ENCODE measurements at regions not wholly inside any gene's neighbourhood (a gene's known extent, or its start where the extent isn't known, plus 50 kb on each side); places are given as distances from the start of the nearest gene placed in this dataset.

DNA sequence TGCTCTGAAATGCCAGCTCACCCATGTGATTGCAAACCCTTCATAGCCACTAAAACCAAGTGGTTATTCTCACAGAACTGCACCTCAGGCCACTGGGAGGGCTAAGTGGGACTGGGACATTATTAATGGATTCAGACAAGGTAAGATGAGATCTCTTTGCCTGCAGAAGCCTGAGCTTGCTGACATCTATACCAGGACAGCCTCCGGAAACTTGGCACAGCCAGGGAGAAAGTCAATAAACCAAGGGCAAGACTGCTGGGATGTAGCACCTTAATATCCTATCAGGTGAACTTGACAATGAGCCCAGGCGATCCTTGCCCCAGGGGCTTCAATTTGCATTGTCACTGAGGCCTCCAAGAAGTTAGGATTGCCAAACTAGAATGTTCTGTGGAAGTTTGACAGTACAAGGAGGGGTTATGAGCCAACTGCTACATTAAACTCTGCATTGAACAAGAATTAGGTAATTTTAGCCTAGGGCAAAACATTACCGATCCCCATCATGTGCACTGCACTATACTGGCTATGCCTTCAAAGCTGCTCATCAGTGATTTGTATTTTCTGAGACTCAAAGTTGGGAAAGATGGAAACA, 60.1 kb upstream of the RALGAPA2 start:
- no peaks in the 10 kb centered on the region for H3K4me1 ChIP-seq (ENCODE audit: control insufficient read depth, insufficient read depth, low read depth, low read length)
- 73% methylated on average over 3 of the region's 3 CpGs for WGBS
- no peak overlapping the region for H3K18ac ChIP-seq (ENCODE audit: low read depth in 1 of 2, low read length in 2 of 2)
- no peak overlapping the region for H3K14ac ChIP-seq (ENCODE audit: low read length in 2 of 2)
- no peak overlapping the region for H3K23ac ChIP-seq (ENCODE audit: low read length in 2 of 2)
- H3K27ac ChIP-seq (ENCODE audit: low read length, poor library complexity, severe bottlenecking) = no peak overlapping the region
- H3K36me3 ChIP-seq (ENCODE audit: control insufficient read depth in 1 of 2, insufficient read depth in 2 of 2, low read depth in 1 of 2, low read length in 2 of 2) = no peaks in the 10 kb centered on the region
- H2BK120ac ChIP-seq (ENCODE audit: low read depth, low read length) = no peak overlapping the region
- H2BK15ac ChIP-seq (ENCODE audit: low read depth, poor library complexity, severe bottlenecking) = no peak overlapping the region
- no peak overlapping the region for H4K91ac ChIP-seq (ENCODE audit: low read length)
- no peak overlapping the region for H2AFZ ChIP-seq (ENCODE audit: low read depth, low read length)
- no peak overlapping the region for H3K9ac ChIP-seq (ENCODE audit: low read length)
- H3K4me3 ChIP-seq (ENCODE audit: insufficient read depth in 1 of 2, low read depth in 1 of 2, low read length in 2 of 2) = no peak overlapping the region
- H2BK12ac ChIP-seq (ENCODE audit: low read length in 2 of 2) = no peak overlapping the region
- DNase-seq = no peak
- no peak overlapping the region for H2BK5ac ChIP-seq (ENCODE audit: low read depth, low read length, poor library complexity, severe bottlenecking)
- no peaks in the 10 kb centered on the region for H3K79me1 ChIP-seq (replicated peaks; ENCODE audit: low read length, poor library complexity, severe bottlenecking)
- H3K27me3 ChIP-seq (ENCODE audit: control insufficient read depth in 1 of 2, insufficient read depth in 1 of 2, low read length in 2 of 2) = peaks cover 0 to 6% of the 10 kb centered on the region in 2 experiments
- H4K8ac ChIP-seq (ENCODE audit: low read length) = no peak overlapping the region
- no peak overlapping the region for H3K4me2 ChIP-seq (ENCODE audit: low read length, poor library complexity, severe bottlenecking)
- H2AK5ac ChIP-seq (ENCODE audit: low read length, severe bottlenecking) = no peak overlapping the region
- peaks cover 3% of the 10 kb centered on the region for H3K9me3 ChIP-seq (ENCODE audit: control insufficient read depth, low read length)
- H3K4ac ChIP-seq (ENCODE audit: low read depth in 1 of 2, low read length in 2 of 2) = no peak overlapping the region

DNA sequence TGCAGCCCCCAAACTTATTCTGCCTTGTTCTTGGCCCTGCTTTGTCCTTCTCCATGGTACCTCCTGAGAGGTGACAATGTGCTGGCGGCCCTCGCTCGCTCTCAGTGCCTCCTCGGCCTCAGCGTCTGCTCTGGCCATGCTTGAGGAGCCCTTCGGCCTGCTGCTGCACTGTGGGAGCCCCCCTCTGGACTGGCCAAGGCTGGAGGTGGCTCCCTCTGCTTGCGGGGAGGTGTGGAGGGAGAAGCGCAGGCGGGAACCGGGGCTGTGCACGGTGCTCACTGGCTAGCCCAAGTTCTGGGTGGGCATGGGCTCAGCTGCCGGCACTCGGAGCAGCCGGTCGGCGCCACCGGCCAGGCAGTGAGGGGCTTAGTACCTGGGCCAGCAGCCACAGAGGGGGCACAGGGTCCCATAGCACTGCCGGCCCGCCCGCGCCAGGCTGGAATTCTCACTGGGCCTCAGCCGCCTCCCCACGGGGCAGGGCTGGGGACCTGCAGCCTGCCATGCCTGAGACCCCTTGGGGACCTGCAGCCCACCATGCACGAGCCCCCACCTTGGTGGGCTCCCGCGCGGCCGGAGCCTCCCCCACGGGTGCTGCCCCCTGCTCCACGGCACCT, 55.9 kb upstream of the RALGAPA2 start:
- H3K18ac ChIP-seq (ENCODE audit: low read depth in 1 of 2, low read length in 2 of 2) = no peak overlapping the region
- no peak overlapping the region for H2BK5ac ChIP-seq (ENCODE audit: low read depth, low read length, poor library complexity, severe bottlenecking)
- no peak overlapping the region for H2BK15ac ChIP-seq (ENCODE audit: low read depth, poor library complexity, severe bottlenecking)
- H3K23ac ChIP-seq (ENCODE audit: low read length in 2 of 2) = no peak overlapping the region
- H3K9me3 ChIP-seq (ENCODE audit: control insufficient read depth, low read length) = peaks cover 3% of the 10 kb centered on the region
- no peak overlapping the region for H2AFZ ChIP-seq (ENCODE audit: low read depth, low read length)
- no peak overlapping the region for H4K8ac ChIP-seq (ENCODE audit: low read length)
- H2BK120ac ChIP-seq (ENCODE audit: low read depth, low read length) = no peak overlapping the region
- no peak overlapping the region for H3K4me3 ChIP-seq (ENCODE audit: insufficient read depth in 1 of 2, low read depth in 1 of 2, low read length in 2 of 2)
- no peak overlapping the region for H4K91ac ChIP-seq (ENCODE audit: low read length)
- H2AK5ac ChIP-seq (ENCODE audit: low read length, severe bottlenecking) = no peak overlapping the region
- no peaks in the 10 kb centered on the region for H3K4me1 ChIP-seq (ENCODE audit: control insufficient read depth, insufficient read depth, low read depth, low read length)
- H3K4ac ChIP-seq (ENCODE audit: low read depth in 1 of 2, low read length in 2 of 2) = no peak overlapping the region
- peaks cover 0 to 6% of the 10 kb centered on the region in 2 experiments for H3K27me3 ChIP-seq (ENCODE audit: control insufficient read depth in 1 of 2, insufficient read depth in 1 of 2, low read length in 2 of 2)
- no peak overlapping the region for H3K4me2 ChIP-seq (ENCODE audit: low read length, poor library complexity, severe bottlenecking)
- H3K9ac ChIP-seq (ENCODE audit: low read length) = no peak overlapping the region
- no peak overlapping the region for H3K27ac ChIP-seq (ENCODE audit: low read length, poor library complexity, severe bottlenecking)
- H3K14ac ChIP-seq (ENCODE audit: low read length in 2 of 2) = no peak overlapping the region
- H2BK12ac ChIP-seq (ENCODE audit: low read length in 2 of 2) = no peak overlapping the region
- no peaks in the 10 kb centered on the region for H3K36me3 ChIP-seq (ENCODE audit: control insufficient read depth in 1 of 2, insufficient read depth in 2 of 2, low read depth in 1 of 2, low read length in 2 of 2)
- WGBS = 94% methylated on average over 30 of the region's 30 CpGs
- no peaks in the 10 kb centered on the region for H3K79me1 ChIP-seq (replicated peaks; ENCODE audit: low read length, poor library complexity, severe bottlenecking)
- DNase-seq = no peak

DNA sequence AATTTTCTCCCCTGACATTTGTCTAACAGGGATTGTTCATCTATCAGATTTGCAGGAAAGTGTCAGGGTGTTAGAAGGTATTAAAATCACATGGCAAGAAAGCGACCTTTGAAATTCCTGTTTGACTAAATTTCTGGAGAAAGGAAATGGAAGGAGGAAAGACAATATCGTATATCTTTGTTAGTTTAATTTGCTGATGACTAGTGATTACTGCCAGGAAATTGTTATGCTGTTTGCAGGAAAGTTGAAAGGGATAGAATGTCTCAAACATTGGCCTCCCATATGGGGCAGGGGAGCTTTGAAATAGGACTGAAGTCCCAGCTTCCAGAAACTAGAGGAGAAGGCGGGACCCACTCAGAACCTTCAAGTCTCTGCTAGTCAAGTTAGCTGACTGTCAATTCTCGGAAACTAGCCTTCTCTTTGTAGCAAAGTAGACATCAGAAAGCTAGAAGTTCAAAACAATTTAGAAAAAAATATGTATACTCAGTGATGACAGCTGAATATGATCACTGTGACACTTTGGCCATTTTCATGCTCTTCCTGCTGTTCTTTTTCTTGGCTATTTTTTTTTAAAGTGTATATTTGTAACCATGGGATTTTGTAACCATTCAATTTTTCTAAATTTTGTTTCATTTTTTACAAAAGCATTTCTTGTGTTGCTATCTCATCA, 53.4 kb upstream of the RALGAPA2 start:
- H3K4me1 ChIP-seq (ENCODE audit: control insufficient read depth, insufficient read depth, low read depth, low read length) = no peaks in the 10 kb centered on the region
- no peak overlapping the region for H2AK5ac ChIP-seq (ENCODE audit: low read length, severe bottlenecking)
- no peak overlapping the region for H3K18ac ChIP-seq (ENCODE audit: low read depth in 1 of 2, low read length in 2 of 2)
- H3K27ac ChIP-seq (ENCODE audit: low read length, poor library complexity, severe bottlenecking) = no peak overlapping the region
- H2BK15ac ChIP-seq (ENCODE audit: low read depth, poor library complexity, severe bottlenecking) = no peak overlapping the region
- H2BK12ac ChIP-seq (ENCODE audit: low read length in 2 of 2) = no peak overlapping the region
- no peak overlapping the region for H2BK120ac ChIP-seq (ENCODE audit: low read depth, low read length)
- peaks cover 3% of the 10 kb centered on the region for H3K9me3 ChIP-seq (ENCODE audit: control insufficient read depth, low read length)
- no peaks in the 10 kb centered on the region for H3K79me1 ChIP-seq (replicated peaks; ENCODE audit: low read length, poor library complexity, severe bottlenecking)
- H3K9ac ChIP-seq (ENCODE audit: low read length) = no peak overlapping the region
- H4K91ac ChIP-seq (ENCODE audit: low read length) = no peak overlapping the region
- H3K4me3 ChIP-seq (ENCODE audit: insufficient read depth in 1 of 2, low read depth in 1 of 2, low read length in 2 of 2) = no peak overlapping the region
- DNase-seq = no peak
- H3K27me3 ChIP-seq (ENCODE audit: control insufficient read depth in 1 of 2, insufficient read depth in 1 of 2, low read length in 2 of 2) = no peaks in the 10 kb centered on the region
- H3K36me3 ChIP-seq (ENCODE audit: control insufficient read depth in 1 of 2, insufficient read depth in 2 of 2, low read depth in 1 of 2, low read length in 2 of 2) = no peaks in the 10 kb centered on the region
- H3K23ac ChIP-seq (ENCODE audit: low read length in 2 of 2) = no peak overlapping the region
- H2AFZ ChIP-seq (ENCODE audit: low read depth, low read length) = no peak overlapping the region
- WGBS = 71% methylated on average over 4 of the region's 4 CpGs
- no peak overlapping the region for H3K4ac ChIP-seq (ENCODE audit: low read depth in 1 of 2, low read length in 2 of 2)
- no peak overlapping the region for H4K8ac ChIP-seq (ENCODE audit: low read length)
- H2BK5ac ChIP-seq (ENCODE audit: low read depth, low read length, poor library complexity, severe bottlenecking) = no peak overlapping the region
- H3K4me2 ChIP-seq (ENCODE audit: low read length, poor library complexity, severe bottlenecking) = no peak overlapping the region
- H3K14ac ChIP-seq (ENCODE audit: low read length in 2 of 2) = no peak overlapping the region

DNA sequence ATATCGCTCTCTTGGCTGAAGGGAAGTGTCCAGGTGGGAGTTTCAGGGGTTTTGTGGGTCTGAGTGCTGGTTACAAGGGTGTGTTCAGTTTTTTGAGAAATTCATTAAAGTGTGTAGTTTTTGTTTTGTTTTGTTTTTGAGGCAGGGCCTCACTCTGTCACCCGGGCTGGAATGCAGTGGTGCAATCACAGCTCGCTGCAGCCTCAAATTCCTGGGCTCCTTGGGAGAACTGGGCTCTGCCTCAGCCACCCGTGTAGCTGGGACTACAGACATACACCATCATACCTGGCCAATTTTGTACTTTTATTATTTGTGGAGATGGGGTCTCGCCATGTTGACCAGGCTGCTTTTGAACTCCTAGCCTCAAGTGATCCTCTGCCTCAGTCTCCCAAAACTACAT, 51.2 kb upstream of the RALGAPA2 start:
- no peak for DNase-seq
- Histone ChIP-seq H3K79me1 (replicated peaks; ENCODE audit: low read length, poor library complexity, severe bottlenecking) (no peaks in the 10 kb centered on the region), H3K23ac (ENCODE audit: low read length in 2 of 2) (no peak overlapping the region), H3K4me3 (ENCODE audit: insufficient read depth in 1 of 2, low read depth in 1 of 2, low read length in 2 of 2) (no peak overlapping the region), H2BK5ac (ENCODE audit: low read depth, low read length, poor library complexity, severe bottlenecking) (no peak overlapping the region), H3K9me3 (ENCODE audit: control insufficient read depth, low read length) (no peaks in the 10 kb centered on the region), H3K18ac (ENCODE audit: low read depth in 1 of 2, low read length in 2 of 2) (no peak overlapping the region), H3K4me2 (ENCODE audit: low read length, poor library complexity, severe bottlenecking) (no peak overlapping the region), H2AK5ac (ENCODE audit: low read length, severe bottlenecking) (no peak overlapping the region), H2BK15ac (ENCODE audit: low read depth, poor library complexity, severe bottlenecking) (no peak overlapping the region), H3K4ac (ENCODE audit: low read depth in 1 of 2, low read length in 2 of 2) (no peak overlapping the region), H3K14ac (ENCODE audit: low read length in 2 of 2) (no peak overlapping the region), H3K9ac (ENCODE audit: low read length) (no peak overlapping the region), H2BK120ac (ENCODE audit: low read depth, low read length) (no peak overlapping the region), H3K36me3 (ENCODE audit: control insufficient read depth in 1 of 2, insufficient read depth in 2 of 2, low read depth in 1 of 2, low read length in 2 of 2) (no peaks in the 10 kb centered on the region), H2BK12ac (ENCODE audit: low read length in 2 of 2) (no peak overlapping the region), H3K27ac (ENCODE audit: low read length, poor library complexity, severe bottlenecking) (no peak overlapping the region), H3K4me1 (ENCODE audit: control insufficient read depth, insufficient read depth, low read depth, low read length) (no peaks in the 10 kb centered on the region), H4K91ac (ENCODE audit: low read length) (no peak overlapping the region), H2AFZ (ENCODE audit: low read depth, low read length) (no peak overlapping the region), H3K27me3 (ENCODE audit: control insufficient read depth in 1 of 2, insufficient read depth in 1 of 2, low read length in 2 of 2) (no peaks in the 10 kb centered on the region), H4K8ac (ENCODE audit: low read length) (no peak overlapping the region)
- WGBS = 58% methylated on average over 3 of the region's 5 CpGs

All from mesenchymal stem cell (in vitro differentiated cells and primary cell).